Left ventricle myocardium superior (tissue), 1 donor: ENCODE measurements at regions not wholly inside any gene's neighbourhood (a gene's known extent, or its start where the extent isn't known, plus 50 kb on each side); places are given as distances from the start of the nearest gene placed in this dataset.
A peak's percentile ranks its signal among the peaks of the same experiment; 100 is the strongest.

ENCODE experiments used
- ATAC-seq: fragments of 200-7000 bp; cut with Tn5 transposase; one replicate; pipeline ENCODE4 v1.9.1; 2020; ENCODE audit warnings: mild to moderate bottlenecking, moderate library complexity
- DNase-seq: peaks from one replicate; pipeline ENCODE4 v3.0.0-alpha.2; 2020
- intact Hi-C: fragments of 100-400 bp; cut with micrococcal nuclease; formaldehyde crosslinking; loops from one replicate; pipeline ENCODE4 v1.11.0; 2022
- donor health status: DM: no; HTN: yes; CAD: no; lungs with severe emphysema.

DNA sequence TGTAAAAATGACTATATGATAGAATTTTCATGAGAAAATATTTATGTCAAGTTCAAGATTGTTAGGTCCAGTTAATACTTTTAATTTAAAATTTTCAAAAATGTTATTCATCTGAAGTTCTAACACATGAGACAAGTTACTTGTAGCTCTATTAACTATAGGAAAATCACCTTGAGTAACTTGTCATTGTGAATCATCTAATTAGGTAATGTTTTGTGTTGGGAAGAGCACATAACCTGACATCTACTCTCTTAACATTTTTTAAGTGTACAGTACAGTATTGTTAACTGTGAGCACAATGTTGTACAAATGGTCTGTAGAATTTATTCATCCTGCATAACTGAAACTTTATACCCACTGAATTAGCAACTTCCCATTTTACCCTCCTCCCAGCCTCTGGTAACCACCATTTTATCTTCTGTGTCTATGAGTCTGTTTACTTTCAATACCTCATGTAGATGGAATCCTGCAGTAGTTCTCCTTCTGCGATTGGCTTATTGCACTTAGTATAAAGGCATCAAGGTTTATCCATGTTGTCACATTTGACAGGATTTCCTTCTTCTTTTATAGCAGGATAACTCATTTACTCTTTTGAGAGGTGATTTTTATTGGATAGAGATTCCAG lies 54.6 kb downstream of the ARL4A start:
- DNase-seq: no peak
- no peak for ATAC-seq
- intact Hi-C loops: no loop called here

DNA sequence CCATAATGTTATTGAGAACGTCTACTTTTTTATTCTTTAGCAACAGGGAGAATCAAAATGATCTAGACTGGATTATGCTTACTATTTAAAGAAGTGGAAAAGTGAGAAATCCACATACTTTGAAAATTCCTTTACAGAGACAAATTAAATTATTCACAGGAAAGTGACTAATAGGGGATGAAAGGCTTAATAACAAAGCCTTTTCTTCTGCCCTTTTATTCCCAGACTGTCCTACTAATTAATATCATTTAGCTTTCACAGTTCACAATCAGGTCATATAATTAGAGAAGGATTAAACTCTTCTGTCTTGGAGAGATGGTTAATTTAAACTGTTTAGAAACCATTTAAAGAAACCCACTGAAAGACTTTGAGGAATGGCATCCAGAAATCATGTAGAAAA lies 58.8 kb downstream of the ARL4A start:
- no peak for ATAC-seq
- no peak for DNase-seq
- intact Hi-C loops: no loop called here

DNA sequence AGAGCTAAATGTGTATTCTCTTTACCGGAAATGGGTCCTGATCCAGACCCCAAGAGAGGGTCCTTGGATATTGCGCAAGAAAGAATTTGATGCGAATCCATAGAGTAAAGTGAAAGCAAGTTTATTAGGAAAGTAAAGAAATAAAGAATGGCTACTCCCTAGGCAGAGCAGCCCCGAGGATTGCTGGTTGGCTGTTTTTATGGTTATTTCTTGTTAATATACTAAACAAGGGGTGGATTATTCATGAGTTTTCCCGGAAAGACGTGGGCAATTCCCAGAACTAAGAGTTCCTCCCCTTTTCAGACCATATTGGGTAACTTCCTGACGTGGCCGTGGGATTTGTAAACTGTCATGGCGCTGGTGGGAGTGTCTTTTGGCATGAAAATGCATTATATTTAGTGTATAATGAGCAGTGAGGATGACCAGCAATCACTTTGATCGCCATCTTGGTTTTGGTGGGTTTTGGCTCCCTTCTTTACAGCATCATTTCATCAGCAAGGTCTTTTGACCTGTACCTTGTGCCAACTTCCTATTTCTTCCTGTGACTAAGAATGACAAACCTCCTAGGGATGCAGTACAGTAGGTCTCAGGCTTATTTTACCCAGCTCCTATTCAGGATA lies 60.4 kb downstream of the ARL4A start:
- no peak for DNase-seq
- no peak for ATAC-seq
- intact Hi-C loops: no loop called here

DNA sequence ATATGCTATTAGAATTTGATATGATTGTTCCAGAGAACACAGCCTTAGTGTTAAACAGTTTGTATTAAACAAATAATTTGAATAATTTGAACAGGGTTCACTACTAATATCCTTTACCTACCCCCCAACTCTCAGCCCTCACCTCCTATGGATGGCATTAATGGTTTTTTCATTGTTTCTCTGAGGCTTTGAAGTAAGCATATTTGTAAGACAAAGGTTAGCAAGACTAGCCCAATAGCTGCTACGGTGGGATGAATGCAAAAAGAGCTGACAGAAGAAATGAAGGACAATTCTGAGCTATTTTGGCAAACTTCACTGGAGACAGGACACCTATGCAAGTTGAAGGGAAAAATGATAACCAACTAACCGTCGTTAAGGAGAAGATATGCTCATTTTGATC lies 61.6 kb downstream of the ARL4A start:
- intact Hi-C loops: no loop called here
- ATAC-seq (no peak), DNase-seq (no peak)

DNA sequence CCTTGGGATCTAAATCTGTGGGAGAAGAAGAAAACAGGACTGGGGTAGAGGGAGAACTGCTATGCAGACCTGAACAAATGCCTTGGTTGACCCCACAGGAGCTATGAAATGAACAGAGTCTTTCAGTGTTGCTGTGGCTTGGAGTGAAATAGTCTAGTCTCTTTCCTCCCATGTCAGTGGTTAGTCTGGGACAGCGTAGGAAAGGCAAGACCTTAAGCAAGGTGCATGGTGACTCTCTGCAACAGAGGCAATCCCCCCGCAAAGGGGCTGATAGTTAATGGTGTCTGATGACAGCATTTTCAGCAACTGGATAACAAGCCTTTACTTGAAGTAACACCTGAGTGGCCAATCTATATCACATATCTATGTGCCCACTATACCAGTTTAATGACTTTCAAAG lies 62.3 kb downstream of the ARL4A start:
- ATAC-seq: no peak
- DNase-seq: no peak
- intact Hi-C loops: no loop called here

DNA sequence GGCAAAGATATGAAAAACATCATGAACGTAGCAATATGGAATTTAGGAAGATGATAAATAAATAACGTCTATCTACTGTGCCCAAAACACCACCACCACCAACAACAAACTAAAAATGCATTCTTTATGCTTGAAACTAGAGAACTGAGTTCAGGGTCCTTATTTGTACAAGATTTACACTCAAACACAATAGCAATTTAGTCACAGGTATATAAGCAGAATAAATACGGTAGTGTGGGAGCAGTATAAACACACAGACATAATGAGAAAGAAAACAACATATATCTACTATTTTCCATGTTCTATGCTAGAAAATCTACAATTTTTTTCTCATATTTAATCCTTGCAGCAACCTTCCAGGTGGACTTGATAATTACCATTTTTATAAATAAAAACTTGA lies 64.3 kb downstream of the ARL4A start:
- ATAC-seq (no peak), DNase-seq (no peak)
- intact Hi-C loops: no loop called here

DNA sequence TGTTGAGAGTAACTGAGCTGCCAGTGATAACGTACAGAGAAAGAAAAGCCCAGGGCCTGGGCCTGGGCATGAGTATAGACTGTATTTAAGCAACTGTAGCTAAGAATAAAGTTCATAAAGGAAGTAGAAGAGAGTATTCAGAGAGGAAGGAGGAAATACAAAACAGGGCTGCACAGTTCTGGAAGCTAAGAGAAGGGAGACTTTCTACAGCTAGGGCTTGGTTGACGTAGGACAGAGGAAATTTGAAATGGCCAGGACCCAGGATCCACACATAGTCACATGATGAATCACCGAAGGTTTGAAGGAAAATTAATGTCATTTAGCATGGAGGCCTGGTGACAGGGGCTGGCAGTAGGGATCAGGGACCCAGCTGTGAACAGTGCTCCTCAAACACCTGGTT lies 66.7 kb downstream of the ARL4A start:
- peak; percentile 30 for ATAC-seq
- intact Hi-C loops: no loop called here
- DNase-seq: no peak

DNA sequence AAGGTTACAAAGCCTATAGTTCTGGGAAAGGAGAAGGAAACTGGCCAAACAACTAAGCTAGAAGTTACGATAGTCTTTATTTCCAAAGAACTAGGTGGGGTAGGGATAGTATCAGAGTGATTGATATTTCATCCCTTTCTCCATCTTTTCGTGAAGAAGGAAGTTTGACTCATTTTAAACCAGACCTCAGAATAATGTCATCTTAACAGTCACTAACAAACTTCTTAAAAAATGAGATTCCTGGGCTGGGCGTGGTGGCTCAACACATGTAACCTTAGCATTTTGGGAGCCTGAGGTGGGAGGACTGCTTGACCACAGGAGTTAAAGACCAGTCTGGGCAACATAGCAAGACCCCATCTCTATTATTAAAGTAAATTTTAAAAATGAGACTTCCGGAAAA lies 69.4 kb downstream of the ARL4A start:
- intact Hi-C loops: no loop called here
- no peak for ATAC-seq
- no peak for DNase-seq

DNA sequence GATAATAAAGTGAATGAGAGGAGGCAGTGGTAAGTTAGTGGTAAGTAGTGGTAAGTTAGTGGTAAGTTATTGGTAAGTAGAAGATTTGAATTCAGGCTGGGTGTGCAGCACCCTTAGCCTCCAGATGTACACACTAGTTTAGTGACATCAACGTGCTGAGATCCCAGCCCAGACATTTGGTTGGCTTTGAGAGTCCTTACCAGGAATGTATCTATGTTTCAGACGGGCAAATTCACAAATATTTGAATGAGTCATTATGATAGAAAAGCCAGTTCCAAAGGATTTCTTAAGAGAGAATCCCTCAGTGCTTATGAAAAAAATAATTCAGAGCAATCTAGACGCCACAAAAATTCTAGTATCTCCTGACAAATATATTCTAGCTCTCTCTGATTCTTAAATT lies 70.0 kb downstream of the ARL4A start:
- ATAC-seq (peak; percentile 53), DNase-seq (no peak)
- intact Hi-C loops: no loop called here

DNA sequence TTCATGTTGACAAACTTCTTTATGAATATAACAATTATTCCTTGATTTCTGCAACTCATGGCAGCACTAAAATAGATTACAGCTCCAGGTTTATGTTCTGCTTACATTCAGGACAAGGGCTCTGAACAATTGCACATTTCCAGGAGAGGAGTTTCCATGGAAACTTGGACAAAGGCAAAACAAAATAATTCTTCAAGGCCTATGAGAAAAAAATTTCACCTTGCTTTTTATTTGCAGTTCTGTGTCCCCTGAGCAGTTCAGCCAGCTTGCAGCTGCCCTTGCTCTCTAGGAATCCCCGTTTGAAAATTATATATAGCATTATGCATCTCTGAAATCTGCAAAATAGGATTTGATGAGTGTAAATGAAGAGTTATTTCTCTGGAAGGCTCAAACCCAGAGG lies 71.7 kb downstream of the ARL4A start:
- intact Hi-C loops: no loop called here
- DNase-seq (no peak), ATAC-seq (no peak)

DNA sequence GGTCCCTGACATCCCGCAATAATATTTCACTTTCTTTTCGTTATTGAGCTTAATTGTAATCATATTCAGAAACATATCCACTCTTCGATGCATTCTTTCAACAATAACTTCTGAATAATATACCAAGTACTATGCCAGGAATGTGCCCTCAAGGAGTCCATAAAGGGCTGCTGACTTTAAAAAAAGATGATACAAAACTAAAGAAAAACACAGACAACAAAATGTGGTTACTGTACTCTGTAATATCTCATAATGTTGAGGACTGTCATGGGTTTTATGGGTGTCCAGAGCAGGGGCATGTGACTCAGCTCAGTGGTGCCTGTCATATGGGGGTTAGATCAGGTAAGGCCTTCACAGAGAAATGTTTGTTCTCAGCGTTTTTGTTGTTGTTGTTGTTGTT lies 73.7 kb downstream of the ARL4A start:
- intact Hi-C loops: no loop called here
- DNase-seq (no peak), ATAC-seq (no peak)

DNA sequence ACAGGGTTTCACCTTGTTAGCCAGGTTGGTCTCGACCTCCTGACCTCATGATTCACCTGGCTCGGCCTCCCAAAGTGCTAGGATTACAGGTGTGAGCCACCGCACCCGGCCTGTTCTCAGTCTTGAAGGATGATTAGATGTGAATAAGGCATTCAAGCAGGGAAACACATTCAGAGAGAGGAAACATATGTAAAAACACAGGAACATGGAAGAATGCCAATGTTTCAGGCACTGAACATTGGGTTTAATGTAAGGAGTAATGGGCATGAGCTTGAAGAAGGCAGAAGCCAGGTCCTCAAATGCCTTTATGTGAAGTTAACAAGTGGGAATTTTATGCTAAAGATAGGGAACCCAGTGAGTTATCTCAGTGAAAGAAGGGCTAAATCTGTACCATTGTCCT lies 74.3 kb downstream of the ARL4A start:
- intact Hi-C loops: no loop called here
- ATAC-seq (no peak), DNase-seq (no peak)

DNA sequence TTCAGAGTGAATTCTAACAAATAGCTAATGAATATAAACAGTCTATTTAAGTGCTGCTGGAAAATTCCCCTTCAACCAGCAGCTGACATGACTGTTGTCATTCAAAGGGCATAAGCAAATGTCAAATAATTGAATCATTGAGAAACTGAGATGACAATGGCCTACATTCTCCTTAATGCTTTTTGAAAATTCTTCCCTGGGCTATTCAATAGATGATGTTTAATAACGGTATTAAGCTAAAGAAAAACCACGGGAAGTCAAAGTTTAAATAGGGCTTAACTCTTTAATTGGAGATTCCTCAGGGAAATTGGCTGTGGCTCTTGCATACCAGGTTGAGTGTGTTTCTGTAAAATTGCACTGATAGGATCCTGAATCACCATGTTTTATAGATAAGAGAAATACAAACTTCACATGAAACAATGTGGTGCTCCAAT lies 77.0 kb downstream of the ARL4A start:
- DNase-seq (no peak), ATAC-seq (no peak)
- intact Hi-C loops: no loop called here

DNA sequence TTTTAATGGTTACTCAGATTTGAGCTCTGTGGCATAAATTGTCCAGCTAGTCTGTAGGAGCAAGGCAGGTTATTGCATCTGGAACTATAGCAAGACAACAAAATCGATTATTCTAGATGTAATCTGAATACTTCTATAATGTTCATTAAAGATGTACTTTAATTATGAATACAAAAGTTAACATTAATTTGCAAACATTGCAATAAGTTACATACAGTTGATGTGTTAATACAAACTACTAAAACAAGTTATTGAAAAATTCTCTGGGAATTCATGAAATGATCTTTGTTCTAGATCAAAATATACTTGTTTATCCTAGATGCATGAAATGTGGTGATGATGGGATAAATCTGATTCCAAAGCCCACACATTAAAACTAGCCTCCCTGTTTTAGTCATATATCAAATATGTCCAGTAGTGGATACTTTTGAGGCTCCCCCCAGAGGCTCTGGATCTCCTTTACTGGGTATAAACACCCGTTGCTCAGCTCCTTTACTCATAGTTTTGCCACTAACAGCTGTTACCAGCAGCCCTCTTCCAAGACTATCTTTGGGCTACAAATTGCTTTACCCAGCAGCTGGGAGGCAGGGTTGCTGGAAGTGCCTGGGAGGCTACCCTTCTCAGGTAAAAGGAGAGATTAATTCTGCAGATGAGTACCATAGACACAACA lies 78.1 kb downstream of the ARL4A start:
- no peak for ATAC-seq
- DNase-seq: no peak
- intact Hi-C loops: no loop called here

DNA sequence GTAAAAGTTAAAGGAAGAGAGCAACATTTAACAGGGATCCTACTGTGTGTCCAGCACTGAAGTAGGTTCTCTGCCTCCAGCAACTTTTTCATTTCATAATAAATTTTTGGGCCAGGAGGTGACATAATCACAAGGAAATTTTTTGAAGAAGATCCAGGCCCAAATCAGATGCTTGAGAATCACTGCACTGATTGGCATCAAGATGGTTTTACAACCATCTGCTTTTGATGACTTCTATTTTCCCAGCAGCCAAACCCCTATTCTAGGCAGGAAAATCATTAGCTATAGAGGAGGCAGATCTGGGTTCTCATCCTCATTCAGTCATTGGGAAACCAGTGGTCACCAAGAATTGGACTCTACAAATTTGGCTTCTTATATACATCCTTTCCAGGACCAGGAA lies 79.0 kb downstream of the ARL4A start:
- no peak for ATAC-seq
- intact Hi-C loops: no loop called here
- DNase-seq: no peak

DNA sequence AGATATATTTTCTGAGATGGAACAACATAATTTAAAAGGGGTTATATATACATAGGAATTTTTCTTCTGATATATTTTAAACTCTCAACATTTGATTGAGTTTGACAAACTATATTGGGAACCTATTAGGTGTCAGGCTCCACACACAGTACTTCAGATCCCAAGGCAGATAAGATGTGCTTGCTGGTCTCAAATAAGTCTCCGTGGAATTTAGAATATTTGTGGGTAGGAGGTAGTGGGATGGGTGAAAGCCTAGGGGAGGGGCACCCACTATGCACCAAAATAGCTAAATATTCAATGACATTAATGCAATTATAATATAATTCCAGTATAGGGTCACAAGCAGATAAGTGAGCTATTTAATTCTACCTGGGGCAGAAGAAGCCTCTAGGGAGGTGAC lies 81.5 kb downstream of the ARL4A start:
- ATAC-seq (no peak), DNase-seq (no peak)
- intact Hi-C loops: no loop called here

DNA sequence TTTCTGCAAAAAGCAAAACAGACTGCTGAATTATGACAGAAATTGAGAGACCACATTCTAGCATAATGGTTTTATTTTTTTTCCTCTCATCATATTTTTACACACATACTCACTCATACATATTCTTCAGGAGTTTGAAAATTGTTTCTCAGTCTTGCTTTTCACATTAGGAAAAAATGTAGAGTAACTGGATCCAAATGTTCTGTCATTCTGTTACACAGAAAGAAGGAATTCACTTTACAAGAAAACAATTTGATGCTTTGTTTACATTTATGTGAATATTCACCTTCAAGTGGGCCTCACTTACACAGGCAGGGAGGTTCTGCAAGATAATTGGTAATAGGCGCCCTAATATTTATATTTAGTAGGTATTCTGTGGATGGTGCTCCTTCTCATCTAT lies 82.0 kb downstream of the ARL4A start:
- DNase-seq (no peak), ATAC-seq (no peak)
- intact Hi-C loops: no loop called here

DNA sequence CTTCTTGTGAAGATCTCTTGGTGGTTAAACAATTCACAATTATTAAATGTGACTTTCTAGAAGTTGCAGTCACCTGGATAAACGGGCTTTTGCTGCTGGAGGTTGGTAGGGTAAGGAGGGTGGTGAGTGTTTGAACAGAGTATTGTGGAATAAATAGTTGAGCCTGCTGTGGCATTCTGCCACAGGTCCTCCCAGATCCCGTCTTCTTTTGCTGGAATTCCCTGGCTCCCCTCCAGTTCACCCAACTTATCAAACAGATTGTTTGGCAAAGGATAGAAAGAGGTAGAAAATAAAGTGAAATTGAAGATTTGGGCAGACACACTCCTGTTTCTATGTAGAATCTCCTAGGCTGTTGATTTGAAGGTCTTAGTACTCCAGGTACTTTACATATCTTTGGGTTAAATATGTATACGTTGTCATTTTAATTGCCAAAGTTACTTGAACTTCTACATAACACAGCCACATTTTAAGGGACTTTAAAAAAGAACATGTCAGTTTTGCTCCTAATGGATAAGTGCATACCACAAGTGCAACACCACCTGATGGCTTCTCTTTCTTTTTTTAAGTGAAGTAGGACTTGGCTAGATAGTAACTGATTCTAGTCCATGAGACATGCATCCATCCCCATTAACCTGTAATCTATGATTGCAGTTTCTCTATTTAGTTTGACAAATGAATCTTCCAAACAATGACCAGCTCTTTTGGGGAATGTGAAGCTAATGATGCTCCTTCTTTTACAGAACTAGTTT lies 83.0 kb downstream of the ARL4A start:
- intact Hi-C loops: no loop called here
- ATAC-seq (peak; percentile 68), DNase-seq (peak; percentile 30)

DNA sequence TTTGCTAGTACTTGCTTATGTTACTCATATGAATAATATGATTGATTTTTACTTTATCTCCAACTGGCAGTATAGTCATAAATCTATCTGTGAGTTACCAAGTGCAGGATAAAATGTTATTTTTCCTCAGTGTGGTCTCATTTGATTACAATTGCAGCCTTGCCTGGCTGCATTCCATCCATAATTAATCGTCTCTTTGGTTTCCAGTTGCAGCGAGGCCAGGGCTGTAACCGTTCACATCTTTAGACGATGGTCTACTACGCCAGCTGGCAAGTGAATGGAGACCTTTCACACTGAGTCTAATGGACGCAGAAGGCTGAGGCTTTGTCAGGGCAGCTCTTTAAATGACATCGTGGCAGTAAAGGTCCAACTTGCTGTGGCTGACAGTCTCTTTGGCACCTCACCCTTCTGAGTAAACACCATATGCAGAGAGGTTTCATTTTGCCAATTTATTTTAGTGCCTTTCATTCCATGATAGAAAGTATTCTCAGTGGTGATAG lies 84.0 kb downstream of the ARL4A start:
- peak; percentile 46 for DNase-seq
- peak; percentile 95 for ATAC-seq
- intact Hi-C loops: no loop called here

DNA sequence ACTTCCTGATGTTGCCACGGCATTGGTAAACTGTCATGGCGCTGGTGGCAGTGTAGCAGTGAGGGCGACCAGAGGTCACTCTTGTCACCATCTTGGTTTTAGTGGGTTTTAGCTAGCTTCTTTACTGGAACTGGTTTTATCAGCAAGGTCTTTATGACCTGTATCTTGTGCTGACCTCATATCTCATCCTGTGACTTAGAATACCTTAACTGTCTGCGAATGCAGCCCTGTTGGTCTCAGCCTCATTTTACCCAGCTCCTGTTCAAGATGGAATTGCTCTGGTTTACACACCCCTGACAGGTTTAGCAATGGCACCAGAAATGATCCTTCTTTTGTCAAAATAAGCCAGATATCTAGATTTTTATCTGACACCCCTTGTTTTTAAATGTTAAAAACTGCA lies 85.3 kb downstream of the ARL4A start:
- ATAC-seq: no peak
- DNase-seq: no peak
- intact Hi-C loops: no loop called here
